Epithelial cell of proximal tubule (primary cell): ENCODE measurements at regions not wholly inside any gene's neighbourhood (a gene's known extent, or its start where the extent isn't known, plus 50 kb on each side); places are given as distances from the start of the nearest gene placed in this dataset.

Source experiments
- DNase-seq: peaks from one replicate; pipeline ENCODE4 v3.0.0-alpha.2; 2011; ENCODE audit warnings: low read depth
- H3K4me3 ChIP-seq: 2 replicates; pipeline ENCODE4 v1.5.1; 2011; ENCODE audit warnings: low read depth, mild to moderate bottlenecking, low read length
- CTCF ChIP-seq: conservative IDR thresholded peaks from 2 replicates; pipeline ENCODE4 v1.5.1; 2012; ENCODE audit warnings: low read depth, mild to moderate bottlenecking, low read length

GRCh38 chr5:136482206-136482605 lies 116.9 kb upstream of the TRPC7 start:
- DNase-seq = no peak
- no peak for TF ChIP-seq CTCF
- H3K4me3 ChIP-seq = no peak overlapping the region

GRCh38 chr5:136474466-136474865 lies 109.1 kb upstream of the TRPC7 start:
- no peak for DNase-seq
- no peak for TF ChIP-seq CTCF

GRCh38 chr5:136467632-136468031 lies 102.3 kb upstream of the TRPC7 start:
- TF ChIP-seq CTCF = no peak
- H3K4me3 ChIP-seq = no peak overlapping the region
- no peak for DNase-seq

More at GRCh38 chr5:136474466-136474865, 109.1 kb upstream of the TRPC7 start:
- H3K4me3 ChIP-seq = no peak overlapping the region

GRCh38 chr5:136466041-136466415 lies 100.7 kb upstream of the TRPC7 start:
- no peak overlapping the region for H3K4me3 ChIP-seq
- no peak for TF ChIP-seq CTCF
- DNase-seq = no peak

- TF ChIP-seq CTCF = no peak
- no peak for DNase-seq
- no peak overlapping the region for H3K4me3 ChIP-seq
Measured at GRCh38 chr5:136458481-136458880, 93.1 kb upstream of the TRPC7 start.

GRCh38 chr5:136457390-136458013 lies 92.2 kb upstream of the TRPC7 start:
- no peak overlapping the region for H3K4me3 ChIP-seq
- DNase-seq = no peak
- no peak for TF ChIP-seq CTCF

- no peak overlapping the region for H3K4me3 ChIP-seq
- no peak for DNase-seq
- TF ChIP-seq CTCF = no peak
Measured at GRCh38 chr5:136455409-136455808, 90.1 kb upstream of the TRPC7 start.
